ENCODE measurements at regions not wholly inside any gene's neighbourhood (a gene's known extent, or its start where the extent isn't known, plus 50 kb on each side); places are given as distances from the start of the nearest gene placed in this dataset.

DNA sequence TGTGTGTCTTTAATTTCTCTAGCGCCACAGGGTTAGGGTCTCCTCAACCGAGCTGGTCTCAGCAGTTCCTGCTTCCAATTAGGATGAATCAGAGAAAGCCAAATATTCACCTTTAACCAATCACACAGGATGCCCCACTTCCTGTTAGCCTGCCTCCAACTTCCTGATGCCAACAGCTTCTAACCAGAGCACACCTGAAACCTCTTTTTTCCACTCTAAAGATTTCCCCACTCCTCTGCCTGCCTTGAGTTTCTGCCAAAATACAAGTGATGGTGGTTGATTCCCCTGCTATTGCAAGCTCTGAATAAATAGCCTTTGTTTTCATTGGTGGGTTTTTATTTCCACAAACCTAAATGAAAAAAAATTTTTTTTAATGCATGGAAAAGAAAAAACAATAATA lies 144.7 kb upstream of the UST start:
- TF ChIP-seq, protein P1, sequence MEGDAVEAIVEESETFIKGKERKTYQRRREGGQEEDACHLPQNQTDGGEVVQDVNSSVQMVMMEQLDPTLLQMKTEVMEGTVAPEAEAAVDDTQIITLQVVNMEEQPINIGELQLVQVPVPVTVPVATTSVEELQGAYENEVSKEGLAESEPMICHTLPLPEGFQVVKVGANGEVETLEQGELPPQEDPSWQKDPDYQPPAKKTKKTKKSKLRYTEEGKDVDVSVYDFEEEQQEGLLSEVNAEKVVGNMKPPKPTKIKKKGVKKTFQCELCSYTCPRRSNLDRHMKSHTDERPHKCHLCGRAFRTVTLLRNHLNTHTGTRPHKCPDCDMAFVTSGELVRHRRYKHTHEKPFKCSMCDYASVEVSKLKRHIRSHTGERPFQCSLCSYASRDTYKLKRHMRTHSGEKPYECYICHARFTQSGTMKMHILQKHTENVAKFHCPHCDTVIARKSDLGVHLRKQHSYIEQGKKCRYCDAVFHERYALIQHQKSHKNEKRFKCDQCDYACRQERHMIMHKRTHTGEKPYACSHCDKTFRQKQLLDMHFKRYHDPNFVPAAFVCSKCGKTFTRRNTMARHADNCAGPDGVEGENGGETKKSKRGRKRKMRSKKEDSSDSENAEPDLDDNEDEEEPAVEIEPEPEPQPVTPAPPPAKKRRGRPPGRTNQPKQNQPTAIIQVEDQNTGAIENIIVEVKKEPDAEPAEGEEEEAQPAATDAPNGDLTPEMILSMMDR (IDR thresholded peaks at IDR 0.05; ENCODE audit: borderline replicate concordance, insufficient read depth, low read depth, low read length) = no peak
- no peak overlapping the region for H3K4me3 ChIP-seq (ENCODE audit: low read depth, low read length)

DNA sequence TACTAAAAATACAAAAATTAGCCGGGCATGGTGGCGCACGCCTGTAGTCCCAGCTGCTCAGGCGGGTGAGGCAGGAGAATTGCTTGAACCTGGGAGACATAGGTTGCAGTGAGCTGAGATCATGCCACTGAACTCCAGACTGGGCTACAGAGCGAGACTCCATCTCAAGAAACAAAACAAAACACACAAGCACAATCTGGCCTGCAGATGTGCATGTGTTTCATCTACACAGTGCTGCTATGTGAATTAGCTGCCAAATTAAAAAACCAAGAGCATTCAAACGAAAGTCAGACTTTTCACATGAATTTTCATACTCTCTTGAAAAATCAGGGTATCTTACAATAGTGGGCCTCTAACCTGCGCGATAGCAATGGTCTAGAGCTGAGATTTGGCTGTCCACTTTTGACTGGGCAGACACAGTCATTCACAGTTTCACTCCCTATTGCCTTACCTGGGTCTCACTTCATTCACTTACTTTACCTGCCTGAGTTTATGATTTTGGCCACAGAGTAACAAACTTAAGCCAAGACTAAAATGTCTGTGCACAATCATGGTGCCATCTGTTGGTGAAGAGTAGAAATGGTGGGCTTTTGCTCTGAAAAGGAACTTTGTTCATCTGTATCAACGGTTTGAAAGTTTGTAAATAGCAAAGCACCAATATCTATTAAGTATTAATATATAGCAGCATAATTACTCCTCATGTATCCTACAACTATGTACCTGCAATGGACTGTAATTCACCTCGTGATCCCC lies 138.5 kb upstream of the UST start:
- H3K4me3 ChIP-seq (ENCODE audit: low read depth, low read length) = no peak overlapping the region
- TF ChIP-seq, protein P1 (IDR thresholded peaks at IDR 0.05; ENCODE audit: borderline replicate concordance, insufficient read depth, low read depth, low read length) = peak; percentile 37; the same call in 1 of the 2 replicates

DNA sequence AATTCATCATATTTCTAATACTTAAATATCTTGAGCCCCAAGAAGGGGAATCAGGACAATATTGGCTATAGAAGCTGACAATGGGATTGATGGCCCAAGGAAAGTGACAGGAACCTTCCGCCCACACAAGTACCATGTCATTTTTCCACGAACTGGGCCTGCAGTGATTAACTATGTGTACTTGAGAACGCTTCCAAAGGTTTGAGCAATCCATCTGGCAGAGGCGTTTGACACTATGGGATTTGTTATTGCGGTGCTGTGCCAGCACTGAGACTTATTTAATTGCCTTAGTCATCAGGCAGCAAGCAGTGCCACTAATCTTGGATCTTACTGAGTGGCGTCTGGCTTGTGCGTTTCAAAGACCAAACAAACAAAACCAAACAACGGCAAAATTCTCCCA lies 135.6 kb upstream of the UST start:
- TF ChIP-seq, protein P1 (IDR thresholded peaks at IDR 0.05; ENCODE audit: borderline replicate concordance, insufficient read depth, low read depth, low read length) = no peak
- H3K4me3 ChIP-seq (ENCODE audit: low read depth, low read length) = no peak overlapping the region

DNA sequence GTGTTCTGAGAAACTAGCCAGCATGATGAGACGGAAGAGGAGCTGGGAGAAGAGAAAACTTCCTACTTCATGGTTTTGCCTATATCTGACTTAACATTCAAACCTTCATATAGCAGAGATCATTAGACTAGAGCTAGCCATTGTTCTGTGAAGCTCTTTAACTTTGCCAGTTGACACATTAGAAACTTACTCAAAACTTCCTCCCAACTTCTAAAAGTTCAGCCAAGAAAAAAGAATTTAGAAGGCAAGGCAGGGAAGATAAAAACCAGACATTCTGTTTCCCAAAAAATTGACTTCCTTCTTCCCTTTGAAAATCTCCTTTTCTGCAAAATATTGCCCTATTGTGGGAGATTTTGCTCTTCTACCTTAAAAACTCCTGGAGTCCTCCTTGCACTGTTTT lies 134.8 kb upstream of the UST start:
- TF ChIP-seq, protein P1 (IDR thresholded peaks at IDR 0.05; ENCODE audit: borderline replicate concordance, insufficient read depth, low read depth, low read length) = no peak
- H3K4me3 ChIP-seq (ENCODE audit: low read depth, low read length) = no peak overlapping the region

DNA sequence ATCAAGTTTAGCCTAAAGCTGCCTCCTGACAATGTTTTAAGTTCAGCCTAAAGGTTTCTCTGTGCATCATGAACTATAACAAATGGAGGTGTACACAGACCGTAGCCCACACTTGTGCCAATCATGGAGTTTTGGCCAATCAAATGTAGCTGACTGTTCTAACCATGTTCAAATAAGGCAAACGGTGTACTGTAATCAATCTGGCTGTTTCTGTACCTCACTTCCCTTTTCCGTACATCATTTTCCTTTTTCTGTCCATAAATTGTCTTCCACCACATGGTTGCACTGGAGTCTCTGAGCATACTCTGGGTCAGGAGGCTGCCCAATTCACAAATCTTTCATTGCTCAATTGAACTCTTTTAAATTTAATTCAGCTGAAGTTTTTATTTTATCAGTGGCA lies 132.2 kb upstream of the UST start:
- no peak overlapping the region for H3K4me3 ChIP-seq (ENCODE audit: low read depth, low read length)
- TF ChIP-seq, protein P1 (IDR thresholded peaks at IDR 0.05; ENCODE audit: borderline replicate concordance, insufficient read depth, low read depth, low read length) = no peak

DNA sequence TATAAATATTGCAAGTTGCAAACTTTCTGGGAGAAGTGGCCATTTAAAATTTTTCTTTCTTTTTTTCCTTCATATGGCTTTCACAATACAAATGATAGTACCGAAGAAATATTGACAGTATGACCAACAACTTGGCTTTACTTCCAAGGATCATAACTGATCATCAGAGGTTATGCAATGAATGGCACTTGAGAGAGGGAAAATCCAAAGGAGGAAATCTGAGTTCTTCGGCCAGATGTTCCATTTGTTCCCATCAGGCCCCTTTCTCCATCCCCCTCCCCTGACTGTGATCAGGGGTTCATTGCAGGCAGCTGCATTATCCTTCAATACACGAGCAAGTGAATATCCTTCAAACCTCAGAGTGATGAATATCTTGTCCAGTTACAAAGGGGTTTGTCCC lies 130.0 kb upstream of the UST start:
- TF ChIP-seq, protein P1 (IDR thresholded peaks at IDR 0.05; ENCODE audit: borderline replicate concordance, insufficient read depth, low read depth, low read length) = no peak
- no peak overlapping the region for H3K4me3 ChIP-seq (ENCODE audit: low read depth, low read length)

DNA sequence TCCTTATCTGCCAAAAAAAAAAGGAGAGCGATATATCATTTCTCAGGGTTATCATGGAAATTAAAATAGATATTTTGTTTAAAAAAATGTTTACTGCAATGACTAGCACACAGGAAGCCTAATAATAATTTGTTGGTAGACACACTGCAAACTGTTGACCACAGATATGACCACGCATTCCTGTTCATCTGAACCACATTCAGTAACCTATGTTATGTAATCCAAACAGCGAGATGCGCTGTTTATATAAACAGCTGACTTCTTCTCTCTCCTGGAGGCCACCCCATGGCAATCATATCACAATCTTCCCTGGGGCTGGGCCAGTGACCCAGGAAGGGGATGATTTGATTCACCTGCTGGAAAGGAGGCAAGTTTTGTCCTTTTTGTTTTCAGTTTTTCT lies 129.3 kb upstream of the UST start:
- no peak overlapping the region for H3K4me3 ChIP-seq (ENCODE audit: low read depth, low read length)
- TF ChIP-seq, protein P1 (IDR thresholded peaks at IDR 0.05; ENCODE audit: borderline replicate concordance, insufficient read depth, low read depth, low read length) = no peak
